GM23338 (cell line): ENCODE measurements at regions not wholly inside any gene's neighbourhood (a gene's known extent, or its start where the extent isn't known, plus 50 kb on each side); places are given as distances from the start of the nearest gene placed in this dataset.

Experiments
- ATAC-seq: fragments of 200-7000 bp; cut with Tn5 transposase; 3 replicates; pipeline ENCODE4 v1.9.1; 2020
- DNase-seq: peaks from one replicate; pipeline ENCODE4 v3.0.0-alpha.2; 2015; ENCODE audit warnings: low spot score
- H2AFZ ChIP-seq: fragments of 200-600 bp; sonication (generic); 2 replicates; pipeline ENCODE4 v1.8.0; 2016; ENCODE audit warnings: antibody characterized with exemption, mild to moderate bottlenecking, moderate library complexity
- H3F3A ChIP-seq: fragments of 200-600 bp; sonication (generic); replicated peaks from 2 replicates; pipeline ENCODE4 v1.8.0; 2017; ENCODE audit warnings: antibody characterized with exemption, mixed run types, low read depth
- H3K27ac ChIP-seq: fragments of 200-600 bp; sonication (generic); 2 replicates; pipeline ENCODE4 v1.6.1; 2016; ENCODE audit warnings: low read depth
- H3K27me3 ChIP-seq: fragments of 200-600 bp; sonication (generic); 2 replicates; pipeline ENCODE4 v1.8.0; 2016; ENCODE audit warnings: mild to moderate bottlenecking, mixed run types, moderate library complexity; ENCODE audit not compliant: insufficient read depth
- H3K36me3 ChIP-seq: fragments of 200-600 bp; sonication (generic); 2 replicates; pipeline ENCODE4 v1.8.0; 2016; ENCODE audit warnings: mild to moderate bottlenecking; ENCODE audit not compliant: insufficient read depth
- H3K4me1 ChIP-seq: fragments of 200-600 bp; sonication (generic); 2 replicates; pipeline ENCODE4 v1.8.0; 2016; ENCODE audit warnings: mild to moderate bottlenecking, moderate library complexity; ENCODE audit not compliant: insufficient read depth
- H3K4me2 ChIP-seq: fragments of 200-600 bp; sonication (generic); 2 replicates; pipeline ENCODE4 v1.7.1; 2017; ENCODE audit warnings: mixed run types
- H3K4me3 ChIP-seq: fragments of 200-600 bp; sonication (generic); 2 replicates; pipeline ENCODE4 v1.6.1; 2016; ENCODE audit warnings: mixed run types
- H3K79me2 ChIP-seq: fragments of 200-600 bp; sonication (generic); replicated peaks from 2 replicates; pipeline ENCODE4 v1.8.0; 2017; ENCODE audit warnings: mild to moderate bottlenecking; ENCODE audit not compliant: insufficient read depth
- H3K9me2 ChIP-seq: fragments of 200-600 bp; sonication (generic); 2 replicates; pipeline ENCODE4 v1.8.0; 2017; ENCODE audit not compliant: insufficient read depth
- H4K20me1 ChIP-seq: fragments of 200-600 bp; sonication (generic); replicated peaks from 2 replicates; pipeline ENCODE4 v1.8.0; 2017; ENCODE audit warnings: mild to moderate bottlenecking; ENCODE audit not compliant: insufficient read depth
- H3K27ac Mint-ChIP-seq: 2 replicates; pipeline ENCODE4 v1.8.0; 2020; ENCODE audit warnings: inconsistent platforms, mild to moderate bottlenecking, moderate library complexity, mixed read lengths
- H3K27me3 Mint-ChIP-seq: 3 replicates; pipeline ENCODE4 v1.8.0; 2022; ENCODE audit warnings: low read depth, mild to moderate bottlenecking, moderate library complexity, mixed read lengths, inconsistent platforms; ENCODE audit not compliant: insufficient read depth, poor library complexity
- H3K36me3 Mint-ChIP-seq: 3 replicates; pipeline ENCODE4 v1.8.0; 2021; ENCODE audit warnings: low read depth, mild to moderate bottlenecking, inconsistent platforms, moderate library complexity, mixed read lengths
- H3K4me1 Mint-ChIP-seq: 3 replicates; pipeline ENCODE4 v1.8.0; 2020; ENCODE audit warnings: mild to moderate bottlenecking, inconsistent platforms, mixed read lengths
- H3K4me3 Mint-ChIP-seq: 3 replicates; pipeline ENCODE4 v1.8.0; 2021; ENCODE audit warnings: moderate library complexity, mild to moderate bottlenecking, inconsistent platforms, mixed read lengths
- H3K9me3 Mint-ChIP-seq: 3 replicates; pipeline ENCODE4 v1.8.0; 2020; ENCODE audit warnings: moderate library complexity, mild to moderate bottlenecking, inconsistent platforms, mixed read lengths
- CREB1 ChIP-seq: fragments of 250-450 bp; sonication (Bioruptor Pico); IDR thresholded peaks from 2 replicates; pipeline ENCODE4 v1.5.0; 2020; ENCODE audit warnings: low read depth, mild to moderate bottlenecking, moderate library complexity
- CTCF ChIP-seq, 2 experiments: fragments of 200-600 bp in 1 of 2; sonication (generic) in 1 of 2; conservative IDR thresholded peaks; 2 replicates each; pipeline versions ENCODE4 v1.5.1 to v1.6.1; 2016 to 2017; ENCODE audit warnings: antibody characterized with exemption in 2 of 2, low read depth in 2 of 2, mild to moderate bottlenecking in 2 of 2, moderate library complexity in 1 of 2
- EZH2 ChIP-seq: fragments of 200-600 bp; sonication (generic); IDR thresholded peaks from one replicate; pipeline ENCODE4 v1.8.0; 2017; ENCODE audit warnings: antibody characterized with exemption, mild to moderate bottlenecking, low read depth; ENCODE audit not compliant: unreplicated experiment
- EZH2phosphoT487 ChIP-seq: fragments of 200-600 bp; sonication (generic); IDR thresholded peaks from one replicate; pipeline ENCODE4 v1.8.1; 2018; ENCODE audit warnings: antibody characterized with exemption; ENCODE audit not compliant: unreplicated experiment
- JUNB ChIP-seq: IDR thresholded peaks from one replicate; pipeline ENCODE4 v1.6.1; 2016; ENCODE audit warnings: antibody characterized with exemption; ENCODE audit not compliant: unreplicated experiment
- POLR2AphosphoS5 ChIP-seq: IDR thresholded peaks from 2 replicates; pipeline ENCODE4 v1.6.1; 2016; ENCODE audit warnings: antibody characterized with exemption, low read depth
- REST ChIP-seq: IDR thresholded peaks from one replicate; pipeline ENCODE4 v1.6.1; 2018; ENCODE audit warnings: antibody characterized with exemption; ENCODE audit not compliant: unreplicated experiment
- STAT1 ChIP-seq: IDR thresholded peaks from one replicate; pipeline ENCODE4 v1.6.1; 2016; ENCODE audit warnings: antibody characterized with exemption; ENCODE audit not compliant: unreplicated experiment
- ZNF331 ChIP-seq: fragments of 250-450 bp; sonication (Bioruptor Pico); IDR thresholded peaks from 2 replicates; pipeline ENCODE4 v1.5.0; 2020; ENCODE audit warnings: low read depth, mild to moderate bottlenecking, moderate library complexity
- ZNF462 ChIP-seq: fragments of 250-450 bp; sonication (Bioruptor Pico); IDR thresholded peaks from 2 replicates; pipeline ENCODE4 v1.5.0; 2020; ENCODE audit warnings: mild to moderate bottlenecking, moderate library complexity

GRCh38 chr17:33873201-33873617 lies 381.9 kb upstream of the CCL2 start (continued):
- no peak for TF ChIP-seq ZNF462 (CRISPR knock-in tag)
- no peak for TF ChIP-seq ZNF331 (CRISPR knock-in tag)
- TF ChIP-seq CREB1 (CRISPR knock-in tag), result no peak

- ATAC-seq, result no peak
- Mint-ChIP-seq H3K4me3 (no peak overlapping the region), H3K36me3 (peaks cover 11% of the 10 kb centered on the region), H3K27ac (no peak overlapping the region), H3K9me3 (peaks cover 30% of the 10 kb centered on the region), H3K4me1 (no peaks in the 10 kb centered on the region), H3K27me3 (peaks cover 7% of the 10 kb centered on the region)
- DNase-seq, result peak; percentile 8
- H2AFZ ChIP-seq, result no peak overlapping the region
- H3K36me3 ChIP-seq, result no peaks in the 10 kb centered on the region
- no peaks in the 10 kb centered on the region for H3K9me2 ChIP-seq
- no peak overlapping the region for H3K27ac ChIP-seq
- H3K27me3 ChIP-seq, result no peaks in the 10 kb centered on the region
- H4K20me1 ChIP-seq, result no peaks in the 10 kb centered on the region
- H3K4me2 ChIP-seq, result no peak overlapping the region
- no peak overlapping the region for H3K4me3 ChIP-seq
- no peaks in the 10 kb centered on the region for H3K79me2 ChIP-seq
- H3F3A ChIP-seq, result no peaks in the 10 kb centered on the region
- H3K4me1 ChIP-seq, result no peaks in the 10 kb centered on the region
- TF ChIP-seq CREB1 (CRISPR knock-in tag) (no peak), EZH2phosphoT487 (no peak), ZNF331 (CRISPR knock-in tag) (no peak), POLR2AphosphoS5 (no peak), EZH2 (no peak), CTCF (conservative IDR thresholded peaks at IDR 0.05; ENCODE audit: low read depth in 2 of 2) (no peak), REST (no peak), STAT1 (no peak), JUNB (no peak)
Observed at GRCh38 chr17:33874617-33875060, 380.4 kb upstream of the CCL2 start.
